OCI-LY7 (cell line): ENCODE measurements at regions not wholly inside any gene's neighbourhood (a gene's known extent, or its start where the extent isn't known, plus 50 kb on each side); places are given as distances from the start of the nearest gene placed in this dataset.

Experiments
- EZH2phosphoT487 ChIP-seq: fragments of 200-600 bp; sonication (generic); IDR thresholded peaks from 2 replicates; pipeline ENCODE4 v1.6.1; 2018; ENCODE audit warnings: low read depth, borderline replicate concordance, mild to moderate bottlenecking, mixed run types, antibody characterized with exemption, low read length, moderate library complexity, mixed read lengths
- TF ChIP-seq, protein P1 (sequence below): fragments of 200-600 bp; sonication (generic); conservative IDR thresholded peaks from 2 replicates; pipeline ENCODE4 v1.5.1; 2014; ENCODE audit warnings: mild to moderate bottlenecking, antibody characterized with exemption, low read length, moderate library complexity, mixed read lengths

DNA sequence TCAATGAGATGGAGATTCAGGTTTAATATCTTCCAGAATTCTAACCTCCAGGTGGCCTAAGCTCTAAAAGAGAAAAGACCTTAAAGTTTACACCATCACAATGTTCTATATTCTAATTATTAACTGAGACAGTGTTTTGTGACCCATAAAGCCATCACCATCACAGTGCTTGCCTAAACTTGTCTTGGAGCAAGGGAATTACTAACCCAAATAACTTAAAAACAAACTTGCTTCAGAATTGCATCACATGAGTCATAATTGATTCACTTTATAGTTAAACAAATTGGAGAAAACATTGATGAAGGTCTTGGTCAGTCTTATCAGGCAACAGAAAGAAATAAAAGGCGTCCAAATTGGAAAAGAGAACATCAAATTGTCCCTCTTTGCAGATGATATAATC, 54.5 kb upstream of the ALG10 start:
- TF ChIP-seq, protein P1, sequence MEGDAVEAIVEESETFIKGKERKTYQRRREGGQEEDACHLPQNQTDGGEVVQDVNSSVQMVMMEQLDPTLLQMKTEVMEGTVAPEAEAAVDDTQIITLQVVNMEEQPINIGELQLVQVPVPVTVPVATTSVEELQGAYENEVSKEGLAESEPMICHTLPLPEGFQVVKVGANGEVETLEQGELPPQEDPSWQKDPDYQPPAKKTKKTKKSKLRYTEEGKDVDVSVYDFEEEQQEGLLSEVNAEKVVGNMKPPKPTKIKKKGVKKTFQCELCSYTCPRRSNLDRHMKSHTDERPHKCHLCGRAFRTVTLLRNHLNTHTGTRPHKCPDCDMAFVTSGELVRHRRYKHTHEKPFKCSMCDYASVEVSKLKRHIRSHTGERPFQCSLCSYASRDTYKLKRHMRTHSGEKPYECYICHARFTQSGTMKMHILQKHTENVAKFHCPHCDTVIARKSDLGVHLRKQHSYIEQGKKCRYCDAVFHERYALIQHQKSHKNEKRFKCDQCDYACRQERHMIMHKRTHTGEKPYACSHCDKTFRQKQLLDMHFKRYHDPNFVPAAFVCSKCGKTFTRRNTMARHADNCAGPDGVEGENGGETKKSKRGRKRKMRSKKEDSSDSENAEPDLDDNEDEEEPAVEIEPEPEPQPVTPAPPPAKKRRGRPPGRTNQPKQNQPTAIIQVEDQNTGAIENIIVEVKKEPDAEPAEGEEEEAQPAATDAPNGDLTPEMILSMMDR: no peak
- no peak for TF ChIP-seq EZH2phosphoT487
